ENCODE measurements at regions not wholly inside any gene's neighbourhood (a gene's known extent, or its start where the extent isn't known, plus 50 kb on each side); places are given as distances from the start of the nearest gene placed in this dataset.

DNA sequence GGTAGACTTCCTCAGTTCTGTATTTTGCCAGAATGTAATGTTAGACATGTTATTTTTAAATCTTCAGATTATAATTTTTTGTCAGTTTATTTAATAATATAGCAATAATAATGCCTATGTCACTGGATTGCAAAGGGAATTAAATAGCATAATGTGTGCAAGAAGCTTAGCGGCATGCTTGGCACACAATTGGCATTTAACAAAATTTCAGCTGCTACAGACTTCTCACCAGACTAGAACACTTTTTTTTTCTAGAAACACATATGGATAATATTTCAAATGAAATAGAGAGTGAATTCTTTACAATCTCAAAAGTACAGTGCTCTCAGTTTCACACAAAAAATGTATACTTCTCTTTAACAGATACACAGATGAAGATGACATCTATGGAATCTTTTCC is 757.4 kb downstream of the CDH11 start:
- H3K4me1 Mint-ChIP-seq (ENCODE audit: low read depth): no peaks in the 10 kb centered on the region
- no peaks in the 10 kb centered on the region for H3K4me1 ChIP-seq (ENCODE audit: insufficient read depth, low read length)
- H3K27me3 ChIP-seq (ENCODE audit: control insufficient read depth in 1 of 2, insufficient read depth in 2 of 2, low read length in 2 of 2): no peaks in the 10 kb centered on the region
- peaks cover 7% of the 10 kb centered on the region for H3K9me3 Mint-ChIP-seq
- TF ChIP-seq, protein P1, sequence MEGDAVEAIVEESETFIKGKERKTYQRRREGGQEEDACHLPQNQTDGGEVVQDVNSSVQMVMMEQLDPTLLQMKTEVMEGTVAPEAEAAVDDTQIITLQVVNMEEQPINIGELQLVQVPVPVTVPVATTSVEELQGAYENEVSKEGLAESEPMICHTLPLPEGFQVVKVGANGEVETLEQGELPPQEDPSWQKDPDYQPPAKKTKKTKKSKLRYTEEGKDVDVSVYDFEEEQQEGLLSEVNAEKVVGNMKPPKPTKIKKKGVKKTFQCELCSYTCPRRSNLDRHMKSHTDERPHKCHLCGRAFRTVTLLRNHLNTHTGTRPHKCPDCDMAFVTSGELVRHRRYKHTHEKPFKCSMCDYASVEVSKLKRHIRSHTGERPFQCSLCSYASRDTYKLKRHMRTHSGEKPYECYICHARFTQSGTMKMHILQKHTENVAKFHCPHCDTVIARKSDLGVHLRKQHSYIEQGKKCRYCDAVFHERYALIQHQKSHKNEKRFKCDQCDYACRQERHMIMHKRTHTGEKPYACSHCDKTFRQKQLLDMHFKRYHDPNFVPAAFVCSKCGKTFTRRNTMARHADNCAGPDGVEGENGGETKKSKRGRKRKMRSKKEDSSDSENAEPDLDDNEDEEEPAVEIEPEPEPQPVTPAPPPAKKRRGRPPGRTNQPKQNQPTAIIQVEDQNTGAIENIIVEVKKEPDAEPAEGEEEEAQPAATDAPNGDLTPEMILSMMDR (IDR thresholded peaks at IDR 0.05): no peak
- ChIA-PET POLR2A (no interaction called here), CTCF (no interaction called here)
- DNase-seq (no peak), ATAC-seq (ENCODE audit: poor library complexity) (no peak)
- no peak overlapping the region for H3K27ac ChIP-seq (ENCODE audit: low read depth in 1 of 2, low read length in 2 of 2)
- H3K27me3 Mint-ChIP-seq: no peaks in the 10 kb centered on the region
- intact Hi-C loops (cut with DNase I, micrococcal nuclease): no loop called here
- no peaks in the 10 kb centered on the region for H3K36me3 Mint-ChIP-seq (ENCODE audit: low read depth)
- no peaks in the 10 kb centered on the region for H3K36me3 ChIP-seq (ENCODE audit: insufficient read depth, low read length)
- no peak overlapping the region for H3K4me3 ChIP-seq (ENCODE audit: low read length)
- H3K9me3 ChIP-seq (ENCODE audit: control insufficient read depth in 1 of 2, insufficient read depth in 1 of 2, low read length in 2 of 2): peaks cover 0 to 2% of the 10 kb centered on the region in 2 experiments
- no peak overlapping the region for H3K4me3 Mint-ChIP-seq
- H3K27ac Mint-ChIP-seq: no peak overlapping the region

DNA sequence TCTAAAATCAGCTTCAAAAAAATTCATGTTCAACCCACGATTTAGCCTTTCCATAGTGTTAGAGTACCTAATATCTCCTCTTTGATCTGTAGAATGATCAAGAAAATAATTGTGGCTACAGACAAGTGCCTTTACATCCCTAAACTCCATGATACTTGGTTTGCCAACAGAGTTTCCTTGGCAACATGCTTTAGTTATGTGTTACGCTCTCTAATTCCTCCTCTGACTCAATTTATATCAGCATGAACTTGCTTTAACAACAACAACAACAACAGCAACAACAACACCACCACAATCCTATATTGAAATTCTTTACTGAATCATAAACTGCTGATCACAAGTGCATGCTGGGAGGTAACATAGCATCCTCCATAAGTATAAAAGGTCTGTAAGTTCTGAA is 757.8 kb downstream of the CDH11 start:
- H3K27me3 ChIP-seq (ENCODE audit: control insufficient read depth in 1 of 2, insufficient read depth in 2 of 2, low read length in 2 of 2): no peaks in the 10 kb centered on the region
- ChIA-PET POLR2A (no interaction called here), CTCF (no interaction called here)
- peaks cover 0 to 3% of the 10 kb centered on the region in 2 experiments for H3K9me3 ChIP-seq (ENCODE audit: control insufficient read depth in 1 of 2, insufficient read depth in 1 of 2, low read length in 2 of 2)
- H3K4me3 ChIP-seq (ENCODE audit: low read length): no peak overlapping the region
- Mint-ChIP-seq H3K4me3 (no peak overlapping the region), H3K27me3 (no peaks in the 10 kb centered on the region), H3K4me1 (ENCODE audit: low read depth) (no peaks in the 10 kb centered on the region), H3K36me3 (ENCODE audit: low read depth) (no peaks in the 10 kb centered on the region), H3K9me3 (peaks cover 5% of the 10 kb centered on the region), H3K27ac (no peak overlapping the region)
- no peak overlapping the region for H3K27ac ChIP-seq (ENCODE audit: low read depth in 1 of 2, low read length in 2 of 2)
- DNase-seq: no peak
- no peaks in the 10 kb centered on the region for H3K4me1 ChIP-seq (ENCODE audit: insufficient read depth, low read length)
- intact Hi-C loops (cut with DNase I, micrococcal nuclease): no loop called here
- TF ChIP-seq, protein P1 (IDR thresholded peaks at IDR 0.05): no peak
- ATAC-seq (ENCODE audit: poor library complexity): no peak
- H3K36me3 ChIP-seq (ENCODE audit: insufficient read depth, low read length): no peaks in the 10 kb centered on the region

DNA sequence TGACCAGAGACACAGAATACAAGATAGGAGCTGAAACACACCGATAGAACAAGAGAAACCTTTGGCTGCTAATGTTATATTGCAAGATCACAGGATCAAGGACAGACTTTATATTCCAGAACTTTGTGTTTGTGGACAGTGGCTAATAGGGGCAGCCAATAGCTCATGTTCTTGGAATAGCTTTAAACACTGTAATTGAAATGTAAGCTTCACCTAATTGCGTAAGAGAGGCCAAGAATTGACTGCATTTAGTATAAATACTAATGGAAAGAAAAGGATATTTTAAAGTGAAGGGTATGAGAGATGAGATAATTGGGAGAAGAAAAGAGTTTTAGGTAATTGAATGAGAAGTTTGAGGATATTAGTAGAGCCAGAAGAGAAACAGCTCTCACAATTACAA is 758.8 kb downstream of the CDH11 start:
- DNase-seq (no peak), ATAC-seq (ENCODE audit: poor library complexity) (no peak)
- no peaks in the 10 kb centered on the region for H3K4me1 Mint-ChIP-seq (ENCODE audit: low read depth)
- no peaks in the 10 kb centered on the region for H3K27me3 Mint-ChIP-seq
- H3K36me3 Mint-ChIP-seq (ENCODE audit: low read depth): no peaks in the 10 kb centered on the region
- H3K4me3 Mint-ChIP-seq: no peak overlapping the region
- intact Hi-C loops (cut with DNase I, micrococcal nuclease): no loop called here
- Histone ChIP-seq H3K4me3 (ENCODE audit: low read length) (no peak overlapping the region), H3K9me3 (ENCODE audit: control insufficient read depth in 1 of 2, insufficient read depth in 1 of 2, low read length in 2 of 2) (peaks cover 0 to 3% of the 10 kb centered on the region in 2 experiments), H3K27me3 (ENCODE audit: control insufficient read depth in 1 of 2, insufficient read depth in 2 of 2, low read length in 2 of 2) (no peaks in the 10 kb centered on the region), H3K4me1 (ENCODE audit: insufficient read depth, low read length) (no peaks in the 10 kb centered on the region), H3K27ac (ENCODE audit: low read depth in 1 of 2, low read length in 2 of 2) (no peak overlapping the region), H3K36me3 (ENCODE audit: insufficient read depth, low read length) (no peaks in the 10 kb centered on the region)
- ChIA-PET CTCF (no interaction called here), POLR2A (no interaction called here)
- TF ChIP-seq, protein P1 (IDR thresholded peaks at IDR 0.05): no peak
- H3K27ac Mint-ChIP-seq: no peak overlapping the region
- peaks cover 5% of the 10 kb centered on the region for H3K9me3 Mint-ChIP-seq

Data from CD4-positive, alpha-beta T cell (primary cell).